GM12878 (cell line): ENCODE measurements at regions not wholly inside any gene's neighbourhood (a gene's known extent, or its start where the extent isn't known, plus 50 kb on each side); places are given as distances from the start of the nearest gene placed in this dataset.

Source experiments
- ASH2L ChIP-seq: fragments of 300-600, 200-600 bp; sonication (generic); IDR thresholded peaks from 2 replicates; pipeline ENCODE4 v1.6.1; 2017; ENCODE audit warnings: low read depth, mild to moderate bottlenecking, borderline replicate concordance
- BHLHE40 ChIP-seq, 2 experiments: fragments of 450-650 bp in 1 of 2; IDR thresholded peaks; 2 replicates each; pipeline ENCODE4 v1.6.1; 2011 to 2017; ENCODE audit warnings: low read depth in 2 of 2, borderline replicate concordance in 1 of 2, improper control_type of control experiment in 1 of 2, low read length in 1 of 2, mild to moderate bottlenecking in 1 of 2
- HDAC6 ChIP-seq: fragments of 200-600 bp; sonication (generic); IDR thresholded peaks from one replicate; pipeline ENCODE4 v1.8.0; 2017; ENCODE audit warnings: antibody characterized with exemption; ENCODE audit not compliant: unreplicated experiment
- PML ChIP-seq: IDR thresholded peaks from 2 replicates; pipeline ENCODE4 v1.6.1; 2012; ENCODE audit warnings: low read length, inconsistent platforms
- RBBP5 ChIP-seq: fragments of 200-600 bp; sonication (generic); conservative IDR thresholded peaks from 2 replicates; pipeline ENCODE4 v1.6.1; 2016
- RFX5 ChIP-seq: IDR thresholded peaks from 2 replicates; pipeline ENCODE4 v1.6.1; 2011; ENCODE audit warnings: low read depth, low read length, improper control_type of control experiment
- SMAD5 ChIP-seq: IDR thresholded peaks from 2 replicates; pipeline ENCODE4 v1.6.1; 2016; ENCODE audit warnings: antibody characterized with exemption, low read depth
- SMARCA5 ChIP-seq: fragments of 450-650 bp; IDR thresholded peaks from 2 replicates; pipeline ENCODE4 v1.6.1; 2017; ENCODE audit warnings: mild to moderate bottlenecking
- TAF1 ChIP-seq: IDR thresholded peaks from 2 replicates; pipeline ENCODE4 v1.6.1; 2011; ENCODE audit warnings: mild to moderate bottlenecking, low read depth, low read length, borderline replicate concordance
- WRNIP1 ChIP-seq: IDR thresholded peaks from 2 replicates; pipeline ENCODE4 v1.6.1; 2011; ENCODE audit warnings: low read depth, low read length, improper control_type of control experiment, borderline replicate concordance
- TF ChIP-seq, protein P1 (sequence below): IDR thresholded peaks from 2 replicates; pipeline ENCODE4 v1.6.1; 2011; ENCODE audit warnings: low read depth, low read length, improper control_type of control experiment, borderline replicate concordance
- TF ChIP-seq, protein P2 (sequence below): IDR thresholded peaks from 2 replicates; pipeline ENCODE4 v1.6.1; 2011; ENCODE audit warnings: borderline replicate concordance, low read depth, mild to moderate bottlenecking, moderate library complexity, mixed read lengths, low read length; ENCODE audit not compliant: insufficient read depth; ENCODE audit errors: extremely low read length
- TF ChIP-seq, protein P3 (sequence below): fragments of 450-650 bp; IDR thresholded peaks from 2 replicates; pipeline ENCODE4 v1.6.1; 2017; ENCODE audit warnings: mild to moderate bottlenecking, moderate library complexity

DNA sequence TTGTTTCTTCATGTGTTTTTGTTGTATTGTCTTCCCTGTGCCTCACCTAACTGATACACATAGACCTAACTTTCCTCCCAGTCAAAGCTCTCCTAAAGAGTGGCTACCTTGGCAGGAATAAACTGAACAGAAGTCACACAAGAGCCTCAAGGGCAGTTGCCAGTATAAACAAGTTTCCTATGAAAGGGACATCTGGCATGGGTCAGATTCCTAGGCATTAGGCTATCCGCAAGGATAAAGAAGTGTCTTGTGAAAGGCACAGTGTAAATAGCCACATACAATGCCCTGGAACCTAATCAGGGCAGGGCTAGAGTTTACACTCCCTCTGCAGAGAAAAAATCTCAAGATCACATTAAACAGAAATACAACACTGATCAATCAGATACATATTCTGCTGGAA, 220.8 kb downstream of the SPANXN3 start (continued):
- TF ChIP-seq, protein P1, sequence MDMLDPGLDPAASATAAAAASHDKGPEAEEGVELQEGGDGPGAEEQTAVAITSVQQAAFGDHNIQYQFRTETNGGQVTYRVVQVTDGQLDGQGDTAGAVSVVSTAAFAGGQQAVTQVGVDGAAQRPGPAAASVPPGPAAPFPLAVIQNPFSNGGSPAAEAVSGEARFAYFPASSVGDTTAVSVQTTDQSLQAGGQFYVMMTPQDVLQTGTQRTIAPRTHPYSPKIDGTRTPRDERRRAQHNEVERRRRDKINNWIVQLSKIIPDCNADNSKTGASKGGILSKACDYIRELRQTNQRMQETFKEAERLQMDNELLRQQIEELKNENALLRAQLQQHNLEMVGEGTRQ = no peak
- TF ChIP-seq ASH2L (no peak), SMARCA5 (no peak), BHLHE40 (IDR thresholded peaks at IDR 0.05; ENCODE audit: borderline replicate concordance in 1 of 2, low read depth in 2 of 2, low read length in 1 of 2) (no peak), RFX5 (no peak), RBBP5 (no peak), HDAC6 (no peak), PML (no peak), TAF1 (no peak), SMAD5 (no peak), WRNIP1 (no peak)
- TF ChIP-seq, protein P2, sequence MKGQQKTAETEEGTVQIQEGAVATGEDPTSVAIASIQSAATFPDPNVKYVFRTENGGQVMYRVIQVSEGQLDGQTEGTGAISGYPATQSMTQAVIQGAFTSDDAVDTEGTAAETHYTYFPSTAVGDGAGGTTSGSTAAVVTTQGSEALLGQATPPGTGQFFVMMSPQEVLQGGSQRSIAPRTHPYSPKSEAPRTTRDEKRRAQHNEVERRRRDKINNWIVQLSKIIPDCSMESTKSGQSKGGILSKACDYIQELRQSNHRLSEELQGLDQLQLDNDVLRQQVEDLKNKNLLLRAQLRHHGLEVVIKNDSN = no peak
- TF ChIP-seq, protein P3, sequence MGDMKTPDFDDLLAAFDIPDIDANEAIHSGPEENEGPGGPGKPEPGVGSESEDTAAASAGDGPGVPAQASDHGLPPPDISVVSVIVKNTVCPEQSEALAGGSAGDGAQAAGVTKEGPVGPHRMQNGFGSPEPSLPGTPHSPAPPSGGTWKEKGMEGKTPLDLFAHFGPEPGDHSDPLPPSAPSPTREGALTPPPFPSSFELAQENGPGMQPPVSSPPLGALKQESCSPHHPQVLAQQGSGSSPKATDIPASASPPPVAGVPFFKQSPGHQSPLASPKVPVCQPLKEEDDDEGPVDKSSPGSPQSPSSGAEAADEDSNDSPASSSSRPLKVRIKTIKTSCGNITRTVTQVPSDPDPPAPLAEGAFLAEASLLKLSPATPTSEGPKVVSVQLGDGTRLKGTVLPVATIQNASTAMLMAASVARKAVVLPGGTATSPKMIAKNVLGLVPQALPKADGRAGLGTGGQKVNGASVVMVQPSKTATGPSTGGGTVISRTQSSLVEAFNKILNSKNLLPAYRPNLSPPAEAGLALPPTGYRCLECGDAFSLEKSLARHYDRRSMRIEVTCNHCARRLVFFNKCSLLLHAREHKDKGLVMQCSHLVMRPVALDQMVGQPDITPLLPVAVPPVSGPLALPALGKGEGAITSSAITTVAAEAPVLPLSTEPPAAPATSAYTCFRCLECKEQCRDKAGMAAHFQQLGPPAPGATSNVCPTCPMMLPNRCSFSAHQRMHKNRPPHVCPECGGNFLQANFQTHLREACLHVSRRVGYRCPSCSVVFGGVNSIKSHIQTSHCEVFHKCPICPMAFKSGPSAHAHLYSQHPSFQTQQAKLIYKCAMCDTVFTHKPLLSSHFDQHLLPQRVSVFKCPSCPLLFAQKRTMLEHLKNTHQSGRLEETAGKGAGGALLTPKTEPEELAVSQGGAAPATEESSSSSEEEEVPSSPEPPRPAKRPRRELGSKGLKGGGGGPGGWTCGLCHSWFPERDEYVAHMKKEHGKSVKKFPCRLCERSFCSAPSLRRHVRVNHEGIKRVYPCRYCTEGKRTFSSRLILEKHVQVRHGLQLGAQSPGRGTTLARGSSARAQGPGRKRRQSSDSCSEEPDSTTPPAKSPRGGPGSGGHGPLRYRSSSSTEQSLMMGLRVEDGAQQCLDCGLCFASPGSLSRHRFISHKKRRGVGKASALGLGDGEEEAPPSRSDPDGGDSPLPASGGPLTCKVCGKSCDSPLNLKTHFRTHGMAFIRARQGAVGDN = no peak
- TF ChIP-seq, all 136 proteins: peak for 0
